H1 (cell line): ENCODE measurements at regions not wholly inside any gene's neighbourhood (a gene's known extent, or its start where the extent isn't known, plus 50 kb on each side); places are given as distances from the start of the nearest gene placed in this dataset.

Source experiments
- CTCF ChIA-PET: fragments of 300-600 bp; sonication (Branson Sonifier 250); formaldehyde crosslinking; loops from one replicate; lab custom pipeline; 2021; ENCODE audit not compliant: partially characterized antibody; lab: Charles Lee
- POLR2A ChIA-PET: fragments of 300-600 bp; sonication (Branson Sonifier 250); formaldehyde crosslinking; loops from one replicate; lab custom pipeline; 2021; ENCODE audit warnings: inconsistent platforms; ENCODE audit not compliant: partially characterized antibody; lab: Charles Lee
- DNase-seq, 2 experiments: peaks; one replicate each; pipeline versions ENCODE4 v3.0.0 to v3.0.0-alpha.2; 2010 to 2022; ENCODE audit warnings: low spot score in 2 of 2, low read depth in 1 of 2, mixed read lengths in 1 of 2
- FAIRE-seq: peaks from 2 replicates; lab custom pipeline; 2011; peaks lifted over from hg19 to GRCh38; lab: Jason Lieb, UNC
- H2AFZ ChIP-seq: 2 replicates; pipeline ENCODE4 v1.8.1; 2012; ENCODE audit warnings: low read length, inconsistent platforms
- H2AK5ac ChIP-seq: 2 replicates; pipeline ENCODE4 v1.6.1; 2013; ENCODE audit warnings: low read depth, low read length
- H2BK120ac ChIP-seq: replicated peaks from 2 replicates; pipeline ENCODE3; 2013; ENCODE audit warnings: low read depth, low read length, inconsistent platforms
- H2BK12ac ChIP-seq: 2 replicates; pipeline ENCODE4 v1.6.1; 2013; ENCODE audit warnings: low read depth, low read length
- H2BK15ac ChIP-seq: 2 replicates; pipeline ENCODE4 v1.6.1; 2013; ENCODE audit warnings: low read length
- H2BK20ac ChIP-seq: 2 replicates; pipeline ENCODE4 v1.6.1; 2013; ENCODE audit warnings: low read length
- H2BK5ac ChIP-seq: 2 replicates; pipeline ENCODE4 v1.6.1; 2013; ENCODE audit warnings: low read depth, low read length
- H3K14ac ChIP-seq: 2 replicates; pipeline ENCODE4 v1.6.1; 2013; ENCODE audit warnings: inconsistent platforms; ENCODE audit not compliant: insufficient read length
- H3K18ac ChIP-seq: 2 replicates; pipeline ENCODE4 v1.6.1; 2013; ENCODE audit warnings: low read length; ENCODE audit errors: extremely low read depth
- H3K23ac ChIP-seq: 2 replicates; pipeline ENCODE4 v1.6.1; 2013; ENCODE audit warnings: inconsistent platforms; ENCODE audit not compliant: insufficient read length
- H3K23me2 ChIP-seq: 2 replicates; pipeline ENCODE4 v1.6.1; 2013; ENCODE audit warnings: low read depth, low read length
- H3K27ac ChIP-seq: 2 replicates; pipeline ENCODE4 v1.6.1; 2011; ENCODE audit warnings: low read depth, low read length, inconsistent platforms
- H3K27me3 ChIP-seq, 4 experiments: replicated peaks in 1 of 4; 1 replicate in 1 of 4; 2 replicates in 3 of 4; pipeline versions ENCODE4 v1.6.1 to v1.8.1; 2011 to 2013; ENCODE audit warnings: low read length in 3 of 4, mild to moderate bottlenecking in 3 of 4, inconsistent platforms in 2 of 4, mixed read lengths in 2 of 4, moderate library complexity in 1 of 4; ENCODE audit not compliant: control insufficient read depth in 3 of 4, insufficient read depth in 3 of 4; ENCODE audit errors: extremely low read depth in 1 of 4
- H3K36me3 ChIP-seq, 4 experiments: 2 replicates each; pipeline versions ENCODE4 v1.6.1 to v1.8.1; 2011 to 2013; ENCODE audit warnings: mild to moderate bottlenecking in 4 of 4, low read length in 3 of 4, moderate library complexity in 2 of 4, control low read depth in 1 of 4, inconsistent platforms in 1 of 4; ENCODE audit not compliant: insufficient read depth in 4 of 4, control insufficient read depth in 2 of 4
- H3K4ac ChIP-seq: replicated peaks from 2 replicates; pipeline ENCODE3; 2013; ENCODE audit warnings: low read length, low read depth, mixed read lengths, inconsistent platforms; ENCODE audit not compliant: insufficient read length
- H3K4me1 ChIP-seq, 4 experiments: replicated peaks in 1 of 4; 1 replicate in 1 of 4; 2 replicates in 3 of 4; pipeline versions ENCODE4 v1.6.1 to v1.8.1; 2011 to 2013; ENCODE audit warnings: low read length in 3 of 4, inconsistent platforms in 2 of 4, mixed read lengths in 1 of 4; ENCODE audit not compliant: insufficient read depth in 4 of 4, control insufficient read depth in 3 of 4
- H3K4me2 ChIP-seq, 2 experiments: 2 replicates each; pipeline versions ENCODE4 v1.6.1 to v1.8.1; 2011 to 2013; ENCODE audit warnings: low read depth in 2 of 2, low read length in 2 of 2, control low read depth in 1 of 2, inconsistent platforms in 1 of 2, mild to moderate bottlenecking in 1 of 2; ENCODE audit not compliant: insufficient read depth in 1 of 2
- H3K4me3 ChIP-seq, 4 experiments: fragments of 200-600, 300-600 bp in 1 of 4; sonication (generic), shearing (Covaris generic), sonication (Bioruptor Twin) in 1 of 4; 2 replicates each; pipeline versions ENCODE4 v1.5.1 to v1.8.1; 2011 to 2016; ENCODE audit warnings: low read length in 4 of 4, low read depth in 3 of 4, control low read depth in 2 of 4, inconsistent platforms in 2 of 4, mild to moderate bottlenecking in 2 of 4, mixed read lengths in 1 of 4, moderate library complexity in 1 of 4; ENCODE audit not compliant: insufficient read depth in 2 of 4; ENCODE audit errors: extremely low read depth in 1 of 4
- H3K56ac ChIP-seq: replicated peaks from 2 replicates; pipeline ENCODE3; 2013; ENCODE audit warnings: low read depth, mild to moderate bottlenecking, mixed read lengths, low read length, inconsistent platforms; ENCODE audit not compliant: insufficient read length
- H3K79me1 ChIP-seq: 2 replicates; pipeline ENCODE4 v1.6.1; 2013; ENCODE audit warnings: low read depth, low read length, control low read depth
- H3K79me2 ChIP-seq, 2 experiments: 2 replicates each; pipeline versions ENCODE4 v1.6.1 to v1.8.1; 2012 to 2013; ENCODE audit warnings: low read length in 2 of 2, mild to moderate bottlenecking in 2 of 2, inconsistent platforms in 1 of 2; ENCODE audit not compliant: insufficient read depth in 2 of 2, control insufficient read depth in 1 of 2
- H3K9ac ChIP-seq, 4 experiments: replicated peaks in 1 of 4; 1 replicate in 1 of 4; 2 replicates in 3 of 4; pipeline versions ENCODE4 v1.6.1 to v1.8.1; 2011 to 2013; ENCODE audit warnings: low read depth in 3 of 4, low read length in 3 of 4, control low read depth in 2 of 4, mild to moderate bottlenecking in 2 of 4, moderate library complexity in 2 of 4, inconsistent platforms in 1 of 4; ENCODE audit errors: extremely low read depth in 1 of 4
- H3K9me3 ChIP-seq, 2 experiments: 2 replicates each; pipeline versions ENCODE4 v1.6.1 to v1.8.1; 2012 to 2013; ENCODE audit warnings: mild to moderate bottlenecking in 2 of 2, moderate library complexity in 2 of 2, control low read depth in 1 of 2, inconsistent platforms in 1 of 2, low read depth in 1 of 2, low read length in 1 of 2, mixed read lengths in 1 of 2; ENCODE audit not compliant: insufficient read depth in 2 of 2
- H4K20me1 ChIP-seq, 2 experiments: replicated peaks in 1 of 2; 2 replicates each; pipeline versions ENCODE3 to v1.8.1; 2011 to 2013; ENCODE audit warnings: inconsistent platforms in 2 of 2, low read length in 2 of 2, mild to moderate bottlenecking in 1 of 2; ENCODE audit not compliant: insufficient read depth in 2 of 2, control insufficient read depth in 1 of 2
- H4K5ac ChIP-seq: 2 replicates; pipeline ENCODE4 v1.6.1; 2013; ENCODE audit warnings: low read length, low read depth, mixed read lengths, inconsistent platforms; ENCODE audit not compliant: insufficient read length
- H4K8ac ChIP-seq: 2 replicates; pipeline ENCODE4 v1.8.0; 2013; ENCODE audit warnings: mild to moderate bottlenecking, moderate library complexity, low read length, inconsistent platforms; ENCODE audit not compliant: insufficient read depth; ENCODE audit errors: extremely low read depth
- H4K91ac ChIP-seq: replicated peaks from 2 replicates; pipeline ENCODE3; 2013; ENCODE audit warnings: low read length, mixed read lengths, inconsistent platforms; ENCODE audit not compliant: insufficient read length
- ASH2L ChIP-seq: fragments of 200-600, 300-600 bp; sonication (generic); IDR thresholded peaks from one replicate; pipeline ENCODE4 v1.7.1; 2017; ENCODE audit warnings: low read length
- CHD2 ChIP-seq: IDR thresholded peaks from 2 replicates; pipeline ENCODE4 v1.6.1; 2012; ENCODE audit warnings: low read length, improper control_type of control experiment
- NANOG ChIP-seq: IDR thresholded peaks from 2 replicates; pipeline ENCODE4 v1.6.1; 2011; ENCODE audit warnings: low read length, low read depth, mild to moderate bottlenecking, inconsistent platforms; ENCODE audit not compliant: insufficient read depth, poor library complexity, severe bottlenecking
- POLR2AphosphoS5 ChIP-seq: IDR thresholded peaks from 2 replicates; pipeline ENCODE4 v1.6.1; 2011; ENCODE audit warnings: low read depth, low read length
- POU5F1 ChIP-seq: IDR thresholded peaks from 2 replicates; pipeline ENCODE4 v1.6.1; 2011; ENCODE audit warnings: low read depth, mild to moderate bottlenecking, low read length, moderate library complexity
- RFX5 ChIP-seq: IDR thresholded peaks from 2 replicates; pipeline ENCODE4 v1.6.1; 2011; ENCODE audit warnings: low read depth, low read length, improper control_type of control experiment, borderline replicate concordance
- SP1 ChIP-seq: IDR thresholded peaks from 2 replicates; pipeline ENCODE4 v1.6.1; 2011; ENCODE audit warnings: low read depth, low read length
- SP2 ChIP-seq: IDR thresholded peaks from 2 replicates; pipeline ENCODE4 v1.6.1; 2012; ENCODE audit warnings: mild to moderate bottlenecking, low read length, inconsistent platforms
- WGBS, 2 experiments: shearing (Covaris generic) in 1 of 2; methylation state at CpG; one replicate each; pipeline versions ENCODE4 v1.1.6 to v1.1.7; 2013 to 2015; ENCODE audit warnings: low lambda C conversion rate in 2 of 2, mixed read lengths in 2 of 2, inconsistent platforms in 1 of 2, low coverage in 1 of 2, missing lambda C conversion rate in 1 of 2; ENCODE audit not compliant: insufficient replicate concordance in 2 of 2, insufficient coverage in 1 of 2, insufficient read length in 1 of 2; ENCODE audit errors: extremely low coverage in 1 of 2, missing lambda C conversion rate in 1 of 2; 5-methylcytosine and 5-hydroxymethylcytosine counted together
- TF ChIP-seq, protein P1 (sequence below): IDR thresholded peaks from 2 replicates; pipeline ENCODE4 v1.6.1; 2012; ENCODE audit warnings: inconsistent platforms
- TF ChIP-seq, protein P2 (sequence below): IDR thresholded peaks from 2 replicates; pipeline ENCODE4 v1.6.1; 2012; ENCODE audit warnings: inconsistent platforms

DNA sequence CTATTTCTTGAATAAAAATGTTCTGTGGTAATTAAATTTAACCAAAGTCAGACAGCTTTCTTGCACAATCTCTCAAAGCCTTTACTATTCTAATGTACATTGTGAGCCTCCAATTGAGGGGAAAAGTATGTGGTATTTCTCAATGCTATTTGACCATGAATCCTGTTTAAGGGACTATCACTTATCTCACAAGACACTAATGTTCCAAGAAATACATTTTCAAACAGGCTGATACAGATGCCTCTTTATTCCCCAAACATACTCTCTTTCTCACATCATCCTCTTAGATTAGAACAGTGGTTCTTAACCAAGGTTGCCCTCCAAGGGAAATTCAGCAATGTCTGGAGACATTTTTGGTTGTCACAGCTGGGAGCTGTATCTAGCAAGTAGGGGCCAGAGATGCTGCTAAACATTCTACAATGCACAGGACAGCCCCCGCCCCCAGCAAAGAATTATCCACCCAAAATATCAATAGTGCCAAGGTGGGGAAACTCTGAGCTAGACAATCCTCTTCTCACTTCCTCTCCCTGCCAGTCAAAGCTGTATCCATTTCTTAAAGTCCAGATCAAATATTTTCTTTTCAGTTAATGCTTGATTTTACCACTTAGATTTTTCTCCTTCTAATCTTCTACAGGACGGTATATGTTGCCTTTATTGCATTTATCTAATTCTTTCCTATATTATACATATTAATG is 129.2 kb upstream of the TRIM2 start:
- no peak overlapping the region for H4K5ac ChIP-seq
- no peak overlapping the region for H3K56ac ChIP-seq
- H3K27ac ChIP-seq = no peak overlapping the region
- ChIA-PET CTCF (interaction anchor here (1.4 to 2.5 kb wide), 4 partner anchors 8 to 17 kb away, joined by 4 to 8 read pairs (median 7); no protein-coding TSS in a partner anchor), POLR2A (interaction anchor here (0.5 kb wide), 1 partner anchor 165 kb away, joined by 4 read pairs; no protein-coding TSS in a partner anchor)
- H3K23me2 ChIP-seq = no peaks in the 10 kb centered on the region
- DNase-seq (no peak), FAIRE-seq (no peak)
- no peak overlapping the region for H4K8ac ChIP-seq
- H3K9ac ChIP-seq = no peak overlapping the region
- no peak overlapping the region for H2BK5ac ChIP-seq
- H4K91ac ChIP-seq = no peak overlapping the region
- H3K36me3 ChIP-seq = no peaks in the 10 kb centered on the region
- H3K4me3 ChIP-seq = no peak overlapping the region
- H3K79me2 ChIP-seq = no peaks in the 10 kb centered on the region
- no peak overlapping the region for H3K18ac ChIP-seq
- no peaks in the 10 kb centered on the region for H4K20me1 ChIP-seq
- no peak overlapping the region for H2AFZ ChIP-seq
- no peaks in the 10 kb centered on the region for H3K79me1 ChIP-seq
- H3K27me3 ChIP-seq = no peaks in the 10 kb centered on the region
- H3K23ac ChIP-seq = no peak overlapping the region
- no peak overlapping the region for H2BK20ac ChIP-seq
- no peak overlapping the region for H2BK120ac ChIP-seq
- no peaks in the 10 kb centered on the region; a peak in 1 of 7 replicates for H3K4me1 ChIP-seq
- no peak overlapping the region for H2BK12ac ChIP-seq
- H3K14ac ChIP-seq = no peak overlapping the region
- H3K4me2 ChIP-seq = no peak overlapping the region
- H3K9me3 ChIP-seq = no peaks in the 10 kb centered on the region
- no peak overlapping the region for H2AK5ac ChIP-seq
- H3K4ac ChIP-seq = no peak overlapping the region
- 87% methylated on average over 2 of the region's 2 CpGs; no CpG with 5 or more reads in 1 of the 2 experiments for WGBS, 2 experiments
- H2BK15ac ChIP-seq = no peak overlapping the region
- TF ChIP-seq ASH2L (no peak), SP2 (no peak), RFX5 (no peak), CHD2 (no peak), POLR2AphosphoS5 (no peak), SP1 (no peak), NANOG (no peak), POU5F1 (no peak)
- TF ChIP-seq, protein P1, sequence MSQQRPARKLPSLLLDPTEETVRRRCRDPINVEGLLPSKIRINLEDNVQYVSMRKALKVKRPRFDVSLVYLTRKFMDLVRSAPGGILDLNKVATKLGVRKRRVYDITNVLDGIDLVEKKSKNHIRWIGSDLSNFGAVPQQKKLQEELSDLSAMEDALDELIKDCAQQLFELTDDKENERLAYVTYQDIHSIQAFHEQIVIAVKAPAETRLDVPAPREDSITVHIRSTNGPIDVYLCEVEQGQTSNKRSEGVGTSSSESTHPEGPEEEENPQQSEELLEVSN = no peak
- TF ChIP-seq, protein P2, sequence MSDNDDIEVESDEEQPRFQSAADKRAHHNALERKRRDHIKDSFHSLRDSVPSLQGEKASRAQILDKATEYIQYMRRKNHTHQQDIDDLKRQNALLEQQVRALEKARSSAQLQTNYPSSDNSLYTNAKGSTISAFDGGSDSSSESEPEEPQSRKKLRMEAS = no peak
